GM18861 (cell line): ENCODE measurements at regions not wholly inside any gene's neighbourhood (a gene's known extent, or its start where the extent isn't known, plus 50 kb on each side); places are given as distances from the start of the nearest gene placed in this dataset.
A peak's percentile ranks its signal among the peaks of the same experiment; 100 is the strongest.
"Not testable (repeated sequence)": the region's sequence is repeated elsewhere in the genome, so short reads cannot be mapped to it uniquely, and the experiment has no call there.

Experiments used
- ATAC-seq: cut with Tn5 transposase; IDR thresholded peaks from one replicate; pipeline ENCODE4 v1.9.1; 2021; ENCODE audit not compliant: unreplicated experiment

- ATAC-seq: no peak
These were observed 169.3 kb upstream of the ZNF337 start for GRCh38 chr20:25865715-25866656.

- ATAC-seq: not testable (repeated sequence)
These were observed 168.5 kb upstream of the ZNF337 start for GRCh38 chr20:25864963-25865714.

- ATAC-seq: no peak
These were observed 167.8 kb upstream of the ZNF337 start for GRCh38 chr20:25864326-25864962.

- no peak for ATAC-seq
These were observed 167.1 kb upstream of the ZNF337 start for GRCh38 chr20:25863536-25864325.

- peak; percentile 68 for ATAC-seq
These were observed 166.4 kb upstream of the ZNF337 start for GRCh38 chr20:25862967-25863530.

- ATAC-seq: no peak
These were observed 164.0 kb upstream of the ZNF337 start for GRCh38 chr20:25860531-25861150.

GRCh38 chr20:25859649-25860530 lies 163.2 kb upstream of the ZNF337 start:
- no peak for ATAC-seq

GRCh38 chr20:25858495-25859425 lies 162.1 kb upstream of the ZNF337 start:
- ATAC-seq: no peak

- not testable (repeated sequence) for ATAC-seq
These were observed 160.6 kb upstream of the ZNF337 start for GRCh38 chr20:25857091-25857788.

- no peak for ATAC-seq
These were observed 159.7 kb upstream of the ZNF337 start for GRCh38 chr20:25856256-25856884.

GRCh38 chr20:25855451-25856156 lies 159.0 kb upstream of the ZNF337 start:
- ATAC-seq: not testable (repeated sequence)

GRCh38 chr20:25854666-25855065 lies 158.0 kb upstream of the ZNF337 start:
- not testable (repeated sequence) for ATAC-seq

GRCh38 chr20:25853718-25854388 lies 157.2 kb upstream of the ZNF337 start:
- ATAC-seq: peak; percentile 95

- ATAC-seq: not testable (repeated sequence)
These were observed 156.5 kb upstream of the ZNF337 start for GRCh38 chr20:25852968-25853717.

- not testable (repeated sequence) for ATAC-seq
These were observed 153.5 kb upstream of the ZNF337 start for GRCh38 chr20:25850133-25850532.
